DND-41 (cell line): ENCODE measurements at regions not wholly inside any gene's neighbourhood (a gene's known extent, or its start where the extent isn't known, plus 50 kb on each side); places are given as distances from the start of the nearest gene placed in this dataset.

ENCODE experiments used
- EZH2 ChIP-seq: IDR thresholded peaks from 3 replicates; pipeline ENCODE4 v1.6.1; 2012; ENCODE audit warnings: borderline replicate concordance, low read depth, mild to moderate bottlenecking, moderate library complexity, low read length, inconsistent platforms; ENCODE audit not compliant: severe bottlenecking
- TF ChIP-seq, protein P1 (sequence below): IDR thresholded peaks from 2 replicates; pipeline ENCODE4 v1.5.1; 2012; ENCODE audit warnings: borderline replicate concordance, low read length, moderate library complexity, mild to moderate bottlenecking; ENCODE audit not compliant: poor library complexity, severe bottlenecking; ENCODE audit errors: extremely low read depth

DNA sequence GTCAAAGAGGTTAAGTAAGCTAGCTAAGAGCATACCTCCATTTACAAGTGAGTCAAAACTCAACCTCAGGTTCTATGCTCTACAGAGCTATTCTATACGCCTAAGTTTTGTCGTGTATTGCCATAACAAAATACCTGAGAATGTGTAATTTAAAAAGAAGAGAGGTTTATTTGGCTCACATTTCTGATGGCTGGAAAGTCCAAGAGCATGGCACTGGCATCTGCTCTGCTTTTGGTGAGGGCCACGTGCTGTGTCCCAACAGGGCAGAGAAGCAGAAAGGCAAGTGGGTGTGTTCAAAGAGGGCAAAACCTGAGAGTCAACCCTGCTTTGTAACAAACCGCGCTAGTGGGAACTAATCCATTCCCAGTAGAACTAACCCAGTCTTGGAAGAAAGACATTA lies 60.9 kb upstream of the POU2F1 start:
- TF ChIP-seq, protein P1, sequence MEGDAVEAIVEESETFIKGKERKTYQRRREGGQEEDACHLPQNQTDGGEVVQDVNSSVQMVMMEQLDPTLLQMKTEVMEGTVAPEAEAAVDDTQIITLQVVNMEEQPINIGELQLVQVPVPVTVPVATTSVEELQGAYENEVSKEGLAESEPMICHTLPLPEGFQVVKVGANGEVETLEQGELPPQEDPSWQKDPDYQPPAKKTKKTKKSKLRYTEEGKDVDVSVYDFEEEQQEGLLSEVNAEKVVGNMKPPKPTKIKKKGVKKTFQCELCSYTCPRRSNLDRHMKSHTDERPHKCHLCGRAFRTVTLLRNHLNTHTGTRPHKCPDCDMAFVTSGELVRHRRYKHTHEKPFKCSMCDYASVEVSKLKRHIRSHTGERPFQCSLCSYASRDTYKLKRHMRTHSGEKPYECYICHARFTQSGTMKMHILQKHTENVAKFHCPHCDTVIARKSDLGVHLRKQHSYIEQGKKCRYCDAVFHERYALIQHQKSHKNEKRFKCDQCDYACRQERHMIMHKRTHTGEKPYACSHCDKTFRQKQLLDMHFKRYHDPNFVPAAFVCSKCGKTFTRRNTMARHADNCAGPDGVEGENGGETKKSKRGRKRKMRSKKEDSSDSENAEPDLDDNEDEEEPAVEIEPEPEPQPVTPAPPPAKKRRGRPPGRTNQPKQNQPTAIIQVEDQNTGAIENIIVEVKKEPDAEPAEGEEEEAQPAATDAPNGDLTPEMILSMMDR: no peak
- no peak for TF ChIP-seq EZH2
